ENCODE measurements at regions not wholly inside any gene's neighbourhood (a gene's known extent, or its start where the extent isn't known, plus 50 kb on each side); places are given as distances from the start of the nearest gene placed in this dataset.
"Not testable (repeated sequence)": the region's sequence is repeated elsewhere in the genome, so short reads cannot be mapped to it uniquely, and the experiment has no call there.

DNA sequence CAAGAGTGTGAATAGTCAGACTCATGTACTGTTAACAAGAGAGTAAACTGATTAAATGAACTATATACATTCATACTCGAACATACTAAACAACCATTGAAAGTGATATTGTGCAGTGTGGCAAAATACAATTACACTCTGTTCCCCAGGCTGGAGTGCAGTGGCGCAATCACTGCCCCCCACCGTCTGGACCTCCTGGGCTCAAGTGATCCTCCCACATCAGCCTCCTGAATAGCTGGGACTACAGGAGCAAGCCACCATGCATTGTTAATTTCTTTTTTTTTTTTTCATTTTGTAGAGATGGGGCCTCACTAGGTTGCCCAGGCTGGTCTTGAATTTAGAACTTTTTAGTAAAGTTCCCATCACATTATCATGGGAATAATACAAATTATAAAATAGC lies 77.3 kb upstream of the LSM14A start:
- H3K4me3 ChIP-seq (ENCODE audit: low read depth, low read length): no peak overlapping the region
- no peaks in the 10 kb centered on the region for H3K36me3 ChIP-seq (ENCODE audit: control insufficient read depth, insufficient read depth, low read length)
- no peaks in the 10 kb centered on the region for H3K27me3 ChIP-seq (ENCODE audit: control insufficient read depth, insufficient read depth, low read length)
- DNase-seq (ENCODE audit: low read depth) (no peak), FAIRE-seq (no peak)
- TF ChIP-seq, protein P1, sequence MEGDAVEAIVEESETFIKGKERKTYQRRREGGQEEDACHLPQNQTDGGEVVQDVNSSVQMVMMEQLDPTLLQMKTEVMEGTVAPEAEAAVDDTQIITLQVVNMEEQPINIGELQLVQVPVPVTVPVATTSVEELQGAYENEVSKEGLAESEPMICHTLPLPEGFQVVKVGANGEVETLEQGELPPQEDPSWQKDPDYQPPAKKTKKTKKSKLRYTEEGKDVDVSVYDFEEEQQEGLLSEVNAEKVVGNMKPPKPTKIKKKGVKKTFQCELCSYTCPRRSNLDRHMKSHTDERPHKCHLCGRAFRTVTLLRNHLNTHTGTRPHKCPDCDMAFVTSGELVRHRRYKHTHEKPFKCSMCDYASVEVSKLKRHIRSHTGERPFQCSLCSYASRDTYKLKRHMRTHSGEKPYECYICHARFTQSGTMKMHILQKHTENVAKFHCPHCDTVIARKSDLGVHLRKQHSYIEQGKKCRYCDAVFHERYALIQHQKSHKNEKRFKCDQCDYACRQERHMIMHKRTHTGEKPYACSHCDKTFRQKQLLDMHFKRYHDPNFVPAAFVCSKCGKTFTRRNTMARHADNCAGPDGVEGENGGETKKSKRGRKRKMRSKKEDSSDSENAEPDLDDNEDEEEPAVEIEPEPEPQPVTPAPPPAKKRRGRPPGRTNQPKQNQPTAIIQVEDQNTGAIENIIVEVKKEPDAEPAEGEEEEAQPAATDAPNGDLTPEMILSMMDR (IDR thresholded peaks at IDR 0.05; ENCODE audit: insufficient read depth, low read length, severe bottlenecking): no peak

DNA sequence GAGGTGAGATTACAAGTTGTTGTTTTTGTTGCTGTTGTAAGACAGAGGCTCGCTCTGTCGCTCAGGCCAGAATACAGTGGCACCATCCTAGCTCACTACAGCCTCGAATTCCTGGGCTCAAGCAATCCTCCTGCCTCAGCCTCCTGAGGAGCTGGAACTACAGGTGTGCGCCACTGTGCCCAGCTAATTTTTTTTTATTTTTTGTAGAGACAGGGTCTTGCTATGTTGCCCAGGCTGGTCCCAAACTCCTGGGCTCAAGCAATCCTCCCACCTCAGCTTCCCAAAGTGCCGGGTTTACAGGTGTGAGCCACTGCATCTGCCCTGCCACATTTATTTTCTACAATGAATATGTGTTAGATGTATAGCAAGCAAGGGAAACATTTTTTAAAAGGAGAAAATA lies 76.9 kb upstream of the LSM14A start:
- DNase-seq (ENCODE audit: low read depth); H3K36me3 ChIP-seq (ENCODE audit: control insufficient read depth, insufficient read depth, low read length); FAIRE-seq; H3K4me3 ChIP-seq (ENCODE audit: low read depth, low read length); H3K27me3 ChIP-seq (ENCODE audit: control insufficient read depth, insufficient read depth, low read length): not testable (repeated sequence)

DNA sequence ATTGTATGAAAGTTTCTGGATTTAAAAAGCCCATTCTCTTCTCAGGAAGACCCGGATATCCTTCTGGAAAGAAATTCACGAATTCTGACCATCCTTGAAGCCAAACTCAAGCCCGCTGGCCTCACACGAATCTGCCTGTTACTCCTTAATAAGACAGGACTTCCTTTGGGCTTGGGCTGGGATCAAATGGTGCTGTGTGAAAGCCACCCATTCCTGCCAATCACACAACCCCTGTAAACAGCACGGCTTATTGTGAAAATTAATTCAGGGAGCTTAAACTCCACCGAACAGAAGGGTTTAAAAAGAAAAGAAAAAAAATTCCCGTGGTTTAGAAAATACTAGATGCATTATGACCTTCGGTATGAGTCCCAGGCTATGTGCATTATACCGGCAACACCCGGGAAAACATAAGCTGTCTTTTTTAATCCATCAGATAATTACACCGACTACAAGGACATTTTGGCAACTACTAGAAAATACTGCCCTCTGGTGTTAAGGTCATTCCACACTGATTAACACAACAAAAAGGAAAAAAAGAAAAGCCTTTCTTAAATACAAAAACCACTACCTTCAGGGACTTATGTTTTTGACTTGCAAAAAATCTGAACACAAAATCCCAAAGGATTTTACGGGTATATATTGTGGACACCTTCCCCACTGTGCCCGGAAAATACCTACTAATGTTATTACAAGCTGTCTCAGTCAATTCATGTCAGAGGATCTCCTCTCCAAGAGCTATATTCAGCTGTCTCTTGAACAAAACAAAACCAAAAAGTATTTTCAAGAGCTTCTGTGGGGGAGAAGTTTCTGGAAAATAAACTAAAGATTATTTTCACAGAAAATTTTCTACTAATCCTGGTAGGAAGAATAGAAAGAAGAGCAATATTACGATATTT lies 76.0 kb upstream of the LSM14A start:
- no peak overlapping the region for H3K4me3 ChIP-seq (ENCODE audit: low read depth, low read length)
- no peaks in the 10 kb centered on the region for H3K27me3 ChIP-seq (ENCODE audit: control insufficient read depth, insufficient read depth, low read length)
- H3K36me3 ChIP-seq (ENCODE audit: control insufficient read depth, insufficient read depth, low read length): no peaks in the 10 kb centered on the region
- TF ChIP-seq, protein P1 (IDR thresholded peaks at IDR 0.05; ENCODE audit: insufficient read depth, low read length, severe bottlenecking): peak; percentile 46
- FAIRE-seq (no peak), DNase-seq (ENCODE audit: low read depth) (peak; percentile 59)

DNA sequence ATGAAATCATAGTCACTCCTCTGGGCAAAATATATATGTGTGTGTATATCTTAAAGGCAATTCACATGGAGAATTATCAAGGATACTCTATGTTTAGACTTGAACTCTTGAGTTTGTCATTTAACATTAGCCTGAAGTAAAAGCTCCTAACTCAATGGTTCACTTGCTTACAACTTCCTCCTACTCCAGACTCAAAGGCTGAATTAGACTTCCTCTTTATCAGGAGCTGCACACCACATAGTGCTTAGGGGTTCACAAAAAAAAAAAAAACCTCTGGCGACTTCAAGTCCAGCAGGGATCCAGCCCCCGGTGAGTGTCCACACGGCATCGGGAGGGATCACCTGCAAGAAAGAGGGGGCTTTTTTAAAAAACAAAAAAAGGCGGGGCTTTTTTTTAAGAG lies 68.2 kb upstream of the LSM14A start:
- TF ChIP-seq, protein P1 (IDR thresholded peaks at IDR 0.05; ENCODE audit: insufficient read depth, low read length, severe bottlenecking): no peak
- DNase-seq (ENCODE audit: low read depth): no peak
- FAIRE-seq: no peak
- Histone ChIP-seq H3K36me3 (ENCODE audit: control insufficient read depth, insufficient read depth, low read length) (no peaks in the 10 kb centered on the region), H3K4me3 (ENCODE audit: low read depth, low read length) (no peak overlapping the region), H3K27me3 (ENCODE audit: control insufficient read depth, insufficient read depth, low read length) (no peaks in the 10 kb centered on the region)

DNA sequence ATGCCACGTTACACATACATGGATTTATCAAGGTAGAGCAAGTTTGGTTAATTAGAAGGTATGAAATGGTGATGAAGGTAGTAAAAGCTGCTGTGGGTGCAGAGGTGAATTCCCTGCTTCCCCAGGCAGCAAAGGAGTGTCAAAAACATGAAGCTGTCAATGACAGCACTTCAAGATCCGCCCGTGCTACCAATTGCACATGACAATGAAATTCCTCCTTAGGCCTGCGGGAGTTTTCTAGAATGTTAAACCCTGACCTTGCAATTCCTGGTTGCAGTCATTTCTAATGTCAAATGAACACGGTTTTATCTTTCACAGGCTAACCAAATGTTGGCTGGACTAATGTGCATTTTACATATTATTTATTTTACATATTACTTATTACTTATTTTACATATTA lies 67.7 kb upstream of the LSM14A start:
- no peak overlapping the region for H3K4me3 ChIP-seq (ENCODE audit: low read depth, low read length)
- H3K27me3 ChIP-seq (ENCODE audit: control insufficient read depth, insufficient read depth, low read length): no peaks in the 10 kb centered on the region
- no peak for FAIRE-seq
- TF ChIP-seq, protein P1 (IDR thresholded peaks at IDR 0.05; ENCODE audit: insufficient read depth, low read length, severe bottlenecking): no peak
- no peak for DNase-seq (ENCODE audit: low read depth)
- H3K36me3 ChIP-seq (ENCODE audit: control insufficient read depth, insufficient read depth, low read length): no peaks in the 10 kb centered on the region

DNA sequence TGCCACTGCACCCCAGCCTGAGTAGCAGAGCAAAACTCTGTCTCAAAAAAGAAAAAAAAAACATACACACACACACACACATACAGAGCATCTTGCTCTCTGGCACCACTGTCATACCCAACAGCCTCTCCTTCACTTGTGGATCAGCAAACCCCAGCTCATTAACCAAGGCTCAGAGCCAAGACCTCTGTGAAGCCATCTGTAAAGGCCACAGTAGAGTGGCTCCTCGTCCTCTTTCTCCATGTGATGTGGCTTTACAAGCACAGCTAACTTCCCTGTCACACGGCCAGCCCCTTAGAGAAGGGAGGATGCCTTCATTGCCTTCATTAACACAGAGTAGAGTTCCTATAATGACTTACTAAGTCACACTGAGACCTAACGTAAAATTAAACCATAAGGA lies 62.7 kb upstream of the LSM14A start:
- DNase-seq (ENCODE audit: low read depth) (no peak), FAIRE-seq (no peak)
- TF ChIP-seq, protein P1 (IDR thresholded peaks at IDR 0.05; ENCODE audit: insufficient read depth, low read length, severe bottlenecking): no peak

More for the DNA sequence above, 62.7 kb upstream of the LSM14A start:
- H3K36me3 ChIP-seq (ENCODE audit: control insufficient read depth, insufficient read depth, low read length): no peaks in the 10 kb centered on the region
- no peaks in the 10 kb centered on the region for H3K27me3 ChIP-seq (ENCODE audit: control insufficient read depth, insufficient read depth, low read length)
- H3K4me3 ChIP-seq (ENCODE audit: low read depth, low read length): no peak overlapping the region

Measured in bronchial epithelial cell (primary cell).